ENCODE measurements at regions not wholly inside any gene's neighbourhood (a gene's known extent, or its start where the extent isn't known, plus 50 kb on each side); places are given as distances from the start of the nearest gene placed in this dataset.

GRCh38 chr4:125432078-125432477 lies 117.3 kb downstream of the FAT4 start:
- Histone ChIP-seq H3K27ac (ENCODE audit: low read length) (no peak overlapping the region), H3K4me3 (ENCODE audit: low read length) (no peak overlapping the region), H3K9me2 (replicated peaks; ENCODE audit: insufficient read depth, low read length) (no peaks in the 10 kb centered on the region), H3F3A (ENCODE audit: insufficient read depth, low read length) (no peaks in the 10 kb centered on the region), H4K20me1 (ENCODE audit: insufficient read depth, low read length) (no peaks in the 10 kb centered on the region), H3K27me3 (replicated peaks; ENCODE audit: insufficient read depth, low read length) (no peaks in the 10 kb centered on the region), H3K4me1 (ENCODE audit: low read length) (no peaks in the 10 kb centered on the region), H3K9ac (ENCODE audit: low read length) (no peak overlapping the region), H2AFZ (ENCODE audit: low read length) (no peak overlapping the region), H3K4me2 (ENCODE audit: low read depth, low read length) (no peak overlapping the region), H3K79me2 (ENCODE audit: low read length) (no peaks in the 10 kb centered on the region), H3K9me3 (replicated peaks; ENCODE audit: insufficient read depth, low read length) (no peaks in the 10 kb centered on the region), H3K36me3 (replicated peaks; ENCODE audit: insufficient read depth, low read length) (no peaks in the 10 kb centered on the region)
- TF ChIP-seq EZH2 (optimal IDR thresholded peaks at IDR 0.05; ENCODE audit: low read depth, low read length) = no peak
- no peak for TF ChIP-seq EZH2phosphoT487 (IDR thresholded peaks at IDR 0.05; ENCODE audit: low read length)
- no peak for TF ChIP-seq CTCF (IDR thresholded peaks at IDR 0.05; ENCODE audit: low read length)
- no peak for DNase-seq

- no peaks in the 10 kb centered on the region for H3F3A ChIP-seq (ENCODE audit: insufficient read depth, low read length)
- H3K27ac ChIP-seq (ENCODE audit: low read length) = no peak overlapping the region
- H3K36me3 ChIP-seq (replicated peaks; ENCODE audit: insufficient read depth, low read length) = no peaks in the 10 kb centered on the region
- H3K27me3 ChIP-seq (replicated peaks; ENCODE audit: insufficient read depth, low read length) = no peaks in the 10 kb centered on the region
- no peak overlapping the region for H2AFZ ChIP-seq (ENCODE audit: low read length)
- H3K4me2 ChIP-seq (ENCODE audit: low read depth, low read length) = no peak overlapping the region
- no peaks in the 10 kb centered on the region for H3K79me2 ChIP-seq (ENCODE audit: low read length)
- no peaks in the 10 kb centered on the region for H3K9me3 ChIP-seq (replicated peaks; ENCODE audit: insufficient read depth, low read length)
- no peaks in the 10 kb centered on the region for H3K9me2 ChIP-seq (replicated peaks; ENCODE audit: insufficient read depth, low read length)
- H4K20me1 ChIP-seq (ENCODE audit: insufficient read depth, low read length) = no peaks in the 10 kb centered on the region
- no peak overlapping the region for H3K9ac ChIP-seq (ENCODE audit: low read length)
- H3K4me3 ChIP-seq (ENCODE audit: low read length) = no peak overlapping the region
- H3K4me1 ChIP-seq (ENCODE audit: low read length) = no peaks in the 10 kb centered on the region
- no peak for TF ChIP-seq CTCF (IDR thresholded peaks at IDR 0.05; ENCODE audit: low read length)
- TF ChIP-seq EZH2phosphoT487 (IDR thresholded peaks at IDR 0.05; ENCODE audit: low read length) = no peak
- TF ChIP-seq EZH2 (optimal IDR thresholded peaks at IDR 0.05; ENCODE audit: low read depth, low read length) = no peak
- DNase-seq = no peak
These were observed 118.7 kb downstream of the FAT4 start for GRCh38 chr4:125433453-125433852.

GRCh38 chr4:125434136-125434535 lies 119.4 kb downstream of the FAT4 start:
- Histone ChIP-seq H3K27ac (ENCODE audit: low read length) (no peak overlapping the region), H3F3A (ENCODE audit: insufficient read depth, low read length) (no peaks in the 10 kb centered on the region), H3K4me3 (ENCODE audit: low read length) (no peak overlapping the region), H2AFZ (ENCODE audit: low read length) (no peak overlapping the region), H3K9me2 (replicated peaks; ENCODE audit: insufficient read depth, low read length) (no peaks in the 10 kb centered on the region), H3K4me2 (ENCODE audit: low read depth, low read length) (no peak overlapping the region), H3K27me3 (replicated peaks; ENCODE audit: insufficient read depth, low read length) (no peaks in the 10 kb centered on the region), H3K4me1 (ENCODE audit: low read length) (no peaks in the 10 kb centered on the region), H3K9ac (ENCODE audit: low read length) (no peak overlapping the region), H3K9me3 (replicated peaks; ENCODE audit: insufficient read depth, low read length) (no peaks in the 10 kb centered on the region), H4K20me1 (ENCODE audit: insufficient read depth, low read length) (no peaks in the 10 kb centered on the region), H3K36me3 (replicated peaks; ENCODE audit: insufficient read depth, low read length) (no peaks in the 10 kb centered on the region), H3K79me2 (ENCODE audit: low read length) (no peaks in the 10 kb centered on the region)
- no peak for TF ChIP-seq EZH2 (optimal IDR thresholded peaks at IDR 0.05; ENCODE audit: low read depth, low read length)
- TF ChIP-seq EZH2phosphoT487 (IDR thresholded peaks at IDR 0.05; ENCODE audit: low read length) = no peak
- TF ChIP-seq CTCF (IDR thresholded peaks at IDR 0.05; ENCODE audit: low read length) = no peak
- DNase-seq = no peak
